ENCODE measurements at regions not wholly inside any gene's neighbourhood (a gene's known extent, or its start where the extent isn't known, plus 50 kb on each side); places are given as distances from the start of the nearest gene placed in this dataset.

DNA sequence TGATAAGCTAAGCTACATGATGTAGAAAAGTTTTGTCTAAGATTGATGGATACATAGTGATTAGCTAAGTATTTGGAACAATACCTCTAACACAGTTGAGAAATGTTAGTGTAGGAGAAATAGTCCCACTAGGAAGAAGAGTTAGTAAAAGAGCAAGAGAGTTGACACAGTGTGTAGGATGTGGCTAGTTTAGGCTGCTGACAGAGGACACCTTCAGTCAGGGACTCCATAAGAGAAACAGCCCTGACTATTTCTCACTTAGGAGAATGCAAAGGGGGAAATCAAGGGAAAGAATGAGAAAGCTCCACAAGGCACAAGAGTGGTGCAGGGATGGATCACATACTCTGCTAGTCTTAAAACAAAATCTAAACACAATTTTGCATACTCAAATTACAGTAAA, 613.7 kb downstream of the SLC16A7 start (continued):
- TF ChIP-seq WT1 (tag by site-specific recombination; IDR thresholded peaks at IDR 0.05) (no peak), ZNF221 (tag by site-specific recombination; IDR thresholded peaks at IDR 0.05; ENCODE audit: borderline replicate concordance) (no peak), ZNF394 (tag by site-specific recombination; IDR thresholded peaks at IDR 0.05; ENCODE audit: borderline replicate concordance) (no peak), ZNF426 (tag by site-specific recombination; IDR thresholded peaks at IDR 0.05) (no peak), ZNF530 (tag by site-specific recombination; IDR thresholded peaks at IDR 0.05; ENCODE audit: low read depth) (no peak), ZNF341 (tag by site-specific recombination; IDR thresholded peaks at IDR 0.05; ENCODE audit: low read depth) (no peak)

DNA sequence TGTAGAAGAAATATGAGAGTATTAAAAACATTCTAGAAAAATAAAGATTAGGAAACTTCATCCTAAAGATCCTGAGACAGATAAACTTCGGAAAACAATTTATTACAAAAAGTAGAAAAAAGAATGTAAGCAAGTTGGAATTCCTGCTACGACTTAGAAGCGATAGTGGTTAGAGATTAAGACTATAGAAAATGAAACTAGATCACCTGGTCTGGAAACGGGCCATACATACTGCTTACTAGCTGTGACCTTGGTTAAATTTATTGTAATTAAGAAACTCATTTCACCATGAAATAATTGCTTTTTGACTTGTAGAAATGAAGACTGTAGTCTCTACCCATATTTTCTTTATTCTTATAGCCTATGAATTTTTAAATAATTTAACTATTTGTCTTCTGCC, 614.1 kb downstream of the SLC16A7 start:
- H3K4me3 ChIP-seq (ENCODE audit: low read depth, low read length) = no peak overlapping the region

More for the DNA sequence above, 614.1 kb downstream of the SLC16A7 start:
- TF ChIP-seq ZBTB6 (tag by site-specific recombination; IDR thresholded peaks at IDR 0.05) (no peak), ZNF561 (tag by site-specific recombination; IDR thresholded peaks at IDR 0.05; ENCODE audit: borderline replicate concordance) (no peak), ZBTB7A (tag by site-specific recombination; IDR thresholded peaks at IDR 0.05; ENCODE audit: low read depth) (no peak), KLF17 (tag by site-specific recombination; IDR thresholded peaks at IDR 0.05) (no peak), ZNF354C (tag by site-specific recombination; IDR thresholded peaks at IDR 0.05; ENCODE audit: borderline replicate concordance, low read depth) (no peak), ZNF157 (tag by site-specific recombination; IDR thresholded peaks at IDR 0.05) (no peak), ZNF394 (tag by site-specific recombination; IDR thresholded peaks at IDR 0.05; ENCODE audit: borderline replicate concordance) (no peak), ZNF16 (tag by site-specific recombination; IDR thresholded peaks at IDR 0.05; ENCODE audit: low read depth) (no peak), ZXDB (tag by site-specific recombination; IDR thresholded peaks at IDR 0.05) (no peak), ZNF133 (tag by site-specific recombination; IDR thresholded peaks at IDR 0.05) (no peak), ZNF792 (tag by site-specific recombination; IDR thresholded peaks at IDR 0.05) (no peak), ZNF175 (tag by site-specific recombination; IDR thresholded peaks at IDR 0.05) (no peak), ZNF214 (tag by site-specific recombination; IDR thresholded peaks at IDR 0.05; ENCODE audit: borderline replicate concordance) (no peak), ZNF302 (tag by site-specific recombination; IDR thresholded peaks at IDR 0.05; ENCODE audit: low read depth) (no peak), ZNF121 (tag by site-specific recombination; IDR thresholded peaks at IDR 0.05) (no peak)
- TF ChIP-seq, protein P1, sequence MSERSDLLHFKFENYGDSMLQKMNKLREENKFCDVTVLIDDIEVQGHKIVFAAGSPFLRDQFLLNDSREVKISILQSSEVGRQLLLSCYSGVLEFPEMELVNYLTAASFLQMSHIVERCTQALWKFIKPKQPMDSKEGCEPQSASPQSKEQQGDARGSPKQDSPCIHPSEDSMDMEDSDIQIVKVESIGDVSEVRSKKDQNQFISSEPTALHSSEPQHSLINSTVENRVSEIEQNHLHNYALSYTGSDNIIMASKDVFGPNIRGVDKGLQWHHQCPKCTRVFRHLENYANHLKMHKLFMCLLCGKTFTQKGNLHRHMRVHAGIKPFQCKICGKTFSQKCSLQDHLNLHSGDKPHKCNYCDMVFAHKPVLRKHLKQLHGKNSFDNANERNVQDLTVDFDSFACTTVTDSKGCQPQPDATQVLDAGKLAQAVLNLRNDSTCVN (tag by site-specific recombination; optimal IDR thresholded peaks at IDR 0.05) = no peak
- TF ChIP-seq, protein P2, sequence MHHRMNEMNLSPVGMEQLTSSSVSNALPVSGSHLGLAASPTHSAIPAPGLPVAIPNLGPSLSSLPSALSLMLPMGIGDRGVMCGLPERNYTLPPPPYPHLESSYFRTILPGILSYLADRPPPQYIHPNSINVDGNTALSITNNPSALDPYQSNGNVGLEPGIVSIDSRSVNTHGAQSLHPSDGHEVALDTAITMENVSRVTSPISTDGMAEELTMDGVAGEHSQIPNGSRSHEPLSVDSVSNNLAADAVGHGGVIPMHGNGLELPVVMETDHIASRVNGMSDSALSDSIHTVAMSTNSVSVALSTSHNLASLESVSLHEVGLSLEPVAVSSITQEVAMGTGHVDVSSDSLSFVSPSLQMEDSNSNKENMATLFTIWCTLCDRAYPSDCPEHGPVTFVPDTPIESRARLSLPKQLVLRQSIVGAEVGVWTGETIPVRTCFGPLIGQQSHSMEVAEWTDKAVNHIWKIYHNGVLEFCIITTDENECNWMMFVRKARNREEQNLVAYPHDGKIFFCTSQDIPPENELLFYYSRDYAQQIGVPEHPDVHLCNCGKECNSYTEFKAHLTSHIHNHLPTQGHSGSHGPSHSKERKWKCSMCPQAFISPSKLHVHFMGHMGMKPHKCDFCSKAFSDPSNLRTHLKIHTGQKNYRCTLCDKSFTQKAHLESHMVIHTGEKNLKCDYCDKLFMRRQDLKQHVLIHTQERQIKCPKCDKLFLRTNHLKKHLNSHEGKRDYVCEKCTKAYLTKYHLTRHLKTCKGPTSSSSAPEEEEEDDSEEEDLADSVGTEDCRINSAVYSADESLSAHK (tag by site-specific recombination; IDR thresholded peaks at IDR 0.05) = no peak
- no peak overlapping the region for H3K27ac ChIP-seq (ENCODE audit: extremely low read depth, low read depth, low read length)
- no peaks in the 10 kb centered on the region for H3K9me3 ChIP-seq (ENCODE audit: control insufficient read depth, insufficient read depth, low read depth, low read length)
- CTCF ChIA-PET = no interaction called here
- POLR2A ChIA-PET = no interaction called here
- H3K36me3 ChIP-seq (ENCODE audit: control insufficient read depth in 2 of 2, insufficient read depth in 1 of 2, low read length in 2 of 2) = no peaks in the 10 kb centered on the region
- H3K4me1 ChIP-seq (ENCODE audit: control insufficient read depth, insufficient read depth, low read length) = no peaks in the 10 kb centered on the region

Data from HEK293 (cell line).